ENCODE measurements at regions not wholly inside any gene's neighbourhood (a gene's known extent, or its start where the extent isn't known, plus 50 kb on each side); places are given as distances from the start of the nearest gene placed in this dataset.

GRCh38 chr7:156497776-156498509, 142.6 kb upstream of the RNF32 start:
- Histone ChIP-seq H3K9me3 (ENCODE audit: low read depth, low read length) (peaks cover 3% of the 10 kb centered on the region), H3K27me3 (ENCODE audit: insufficient read depth, low read length) (no peaks in the 10 kb centered on the region), H3K4me2 (ENCODE audit: insufficient read depth, low read length) (no peak overlapping the region), H4K20me1 (ENCODE audit: insufficient read depth, low read length) (no peaks in the 10 kb centered on the region), H3K4me1 (ENCODE audit: insufficient read depth, low read length) (no peaks in the 10 kb centered on the region), H3K36me3 (ENCODE audit: insufficient read depth, low read length) (no peaks in the 10 kb centered on the region), H3K79me2 (ENCODE audit: insufficient read depth, low read length) (no peaks in the 10 kb centered on the region), H3K4me3 (ENCODE audit: insufficient read depth, low read length) (no peak overlapping the region), H3K27ac (ENCODE audit: low read depth, low read length) (no peak overlapping the region), H2AFZ (ENCODE audit: low read length) (no peak overlapping the region)
- DNase-seq (ENCODE audit: insufficient read length, low spot score, missing footprints) = no peak
- no peak for TF ChIP-seq CTCF (IDR thresholded peaks at IDR 0.05; ENCODE audit: extremely low read depth, low read depth, low read length)

- no peaks in the 10 kb centered on the region for H3K36me3 ChIP-seq (ENCODE audit: insufficient read depth, low read length)
- H3K4me3 ChIP-seq (ENCODE audit: insufficient read depth, low read length) = no peak overlapping the region
- H2AFZ ChIP-seq (ENCODE audit: low read length) = no peak overlapping the region
- no peaks in the 10 kb centered on the region for H3K79me2 ChIP-seq (ENCODE audit: insufficient read depth, low read length)
- peaks cover 3% of the 10 kb centered on the region for H3K9me3 ChIP-seq (ENCODE audit: low read depth, low read length)
- H3K27me3 ChIP-seq (ENCODE audit: insufficient read depth, low read length) = no peaks in the 10 kb centered on the region
- H4K20me1 ChIP-seq (ENCODE audit: insufficient read depth, low read length) = no peaks in the 10 kb centered on the region
- no peak for TF ChIP-seq CTCF (IDR thresholded peaks at IDR 0.05; ENCODE audit: extremely low read depth, low read depth, low read length)
- no peak for DNase-seq (ENCODE audit: insufficient read length, low spot score, missing footprints)
- no peak overlapping the region for H3K4me2 ChIP-seq (ENCODE audit: insufficient read depth, low read length)
- H3K4me1 ChIP-seq (ENCODE audit: insufficient read depth, low read length) = no peaks in the 10 kb centered on the region
- no peak overlapping the region for H3K27ac ChIP-seq (ENCODE audit: low read depth, low read length)
These were observed 143.7 kb upstream of the RNF32 start for GRCh38 chr7:156496865-156497264.

GRCh38 chr7:156496363-156496769, 144.2 kb upstream of the RNF32 start:
- Histone ChIP-seq H3K9me3 (ENCODE audit: low read depth, low read length) (peaks cover 3% of the 10 kb centered on the region), H2AFZ (ENCODE audit: low read length) (no peak overlapping the region), H3K79me2 (ENCODE audit: insufficient read depth, low read length) (no peaks in the 10 kb centered on the region), H3K4me3 (ENCODE audit: insufficient read depth, low read length) (no peak overlapping the region), H3K27ac (ENCODE audit: low read depth, low read length) (no peak overlapping the region), H3K27me3 (ENCODE audit: insufficient read depth, low read length) (no peaks in the 10 kb centered on the region), H4K20me1 (ENCODE audit: insufficient read depth, low read length) (no peaks in the 10 kb centered on the region), H3K4me1 (ENCODE audit: insufficient read depth, low read length) (no peaks in the 10 kb centered on the region), H3K4me2 (ENCODE audit: insufficient read depth, low read length) (no peak overlapping the region), H3K36me3 (ENCODE audit: insufficient read depth, low read length) (no peaks in the 10 kb centered on the region)
- DNase-seq (ENCODE audit: insufficient read length, low spot score, missing footprints) = no peak
- TF ChIP-seq CTCF (IDR thresholded peaks at IDR 0.05; ENCODE audit: extremely low read depth, low read depth, low read length) = no peak

GRCh38 chr7:156494960-156495359, 145.6 kb upstream of the RNF32 start:
- H4K20me1 ChIP-seq (ENCODE audit: insufficient read depth, low read length) = no peaks in the 10 kb centered on the region
- no peaks in the 10 kb centered on the region for H3K79me2 ChIP-seq (ENCODE audit: insufficient read depth, low read length)
- H3K27me3 ChIP-seq (ENCODE audit: insufficient read depth, low read length) = no peaks in the 10 kb centered on the region
- no peak overlapping the region for H3K27ac ChIP-seq (ENCODE audit: low read depth, low read length)
- DNase-seq (ENCODE audit: insufficient read length, low spot score, missing footprints) = no peak
- no peak overlapping the region for H3K4me3 ChIP-seq (ENCODE audit: insufficient read depth, low read length)
- H2AFZ ChIP-seq (ENCODE audit: low read length) = no peak overlapping the region
- no peaks in the 10 kb centered on the region for H3K4me1 ChIP-seq (ENCODE audit: insufficient read depth, low read length)
- peaks cover 3% of the 10 kb centered on the region for H3K9me3 ChIP-seq (ENCODE audit: low read depth, low read length)
- no peak for TF ChIP-seq CTCF (IDR thresholded peaks at IDR 0.05; ENCODE audit: extremely low read depth, low read depth, low read length)
- no peak overlapping the region for H3K4me2 ChIP-seq (ENCODE audit: insufficient read depth, low read length)
- no peaks in the 10 kb centered on the region for H3K36me3 ChIP-seq (ENCODE audit: insufficient read depth, low read length)

Measured in osteoblast (primary cell).